ENCODE measurements at regions not wholly inside any gene's neighbourhood (a gene's known extent, or its start where the extent isn't known, plus 50 kb on each side); places are given as distances from the start of the nearest gene placed in this dataset.
A peak's percentile ranks its signal among the peaks of the same experiment; 100 is the strongest.
"Not testable (repeated sequence)": the region's sequence is repeated elsewhere in the genome, so short reads cannot be mapped to it uniquely, and the experiment has no call there.

GRCh38 chr4:31678356-31678755, 958.2 kb downstream of the PCDH7 start:
- DNase-seq: no peak

DNA sequence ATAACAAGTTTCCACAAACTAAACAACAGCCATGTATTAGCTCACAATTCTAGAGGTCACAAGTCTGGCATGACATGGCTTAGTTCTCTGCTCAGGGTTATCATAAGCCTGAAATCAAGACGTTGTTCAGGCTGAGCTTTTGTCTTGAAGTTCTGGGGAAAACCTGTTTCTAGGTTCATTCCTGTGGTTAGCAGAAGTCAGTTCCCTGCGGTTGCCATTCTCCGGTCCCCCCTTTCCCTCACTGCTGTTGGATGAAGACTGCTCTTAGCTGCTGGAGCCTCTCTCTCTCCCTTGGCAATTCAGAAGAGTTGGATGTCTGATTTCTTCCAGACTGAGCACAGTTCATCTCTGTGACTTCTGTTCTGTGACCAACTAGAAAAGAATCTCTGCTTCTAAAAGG, 962.6 kb downstream of the PCDH7 start:
- DNase-seq: no peak

DNA sequence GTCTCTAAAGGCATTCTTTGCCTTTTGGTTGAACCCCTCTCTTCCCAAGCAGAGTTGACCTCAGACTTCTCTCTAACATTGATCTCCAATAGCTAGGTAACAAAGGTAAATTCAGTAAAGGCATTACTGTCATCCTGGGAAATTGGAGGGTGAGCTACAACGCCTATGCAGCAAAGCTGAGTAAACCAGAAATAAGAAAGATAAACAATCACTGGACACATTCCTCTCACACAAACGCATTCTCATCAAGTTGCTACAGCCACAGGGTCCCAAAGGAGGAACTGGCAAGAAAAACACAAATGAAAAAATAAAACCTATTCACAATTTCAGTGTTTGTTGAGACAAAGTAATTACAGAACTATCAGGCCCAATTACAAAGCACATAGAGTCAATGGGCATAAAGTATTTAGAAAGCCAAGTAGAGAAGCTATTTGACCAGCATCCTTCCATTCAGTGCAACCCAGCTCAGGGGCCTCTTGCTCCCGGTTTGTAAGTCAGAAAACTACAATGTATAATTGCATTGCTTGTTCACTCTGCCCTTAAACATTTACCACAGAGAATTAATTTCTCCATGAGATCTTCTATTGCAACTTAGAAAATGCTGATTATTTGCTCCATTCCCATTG, 967.7 kb downstream of the PCDH7 start:
- DNase-seq: no peak

GRCh38 chr4:31692399-31692940, 972.3 kb downstream of the PCDH7 start:
- no peak for DNase-seq

DNA sequence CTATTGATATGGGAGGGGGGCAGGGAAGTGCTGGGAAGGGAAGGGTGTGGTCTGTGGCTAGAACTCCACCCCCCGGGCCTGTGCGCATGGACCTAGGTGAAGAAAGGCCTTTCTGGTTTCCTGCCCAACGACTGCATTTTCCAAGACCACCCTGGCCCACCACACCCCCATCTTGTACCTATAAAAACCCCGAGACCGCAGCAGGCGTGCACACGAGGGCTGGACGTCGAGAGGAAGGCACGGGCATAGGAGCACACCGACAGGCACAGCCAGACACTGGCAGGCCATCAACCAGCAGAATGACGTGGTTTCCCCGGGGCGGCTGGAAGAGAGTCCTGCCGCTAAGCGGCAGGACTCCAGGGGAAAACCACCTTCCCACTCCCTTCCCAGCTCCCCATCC, 981.1 kb downstream of the PCDH7 start:
- no peak for DNase-seq

- DNase-seq: no peak
These were observed 982.2 kb downstream of the PCDH7 start for GRCh38 chr4:31702326-31702725.

DNA sequence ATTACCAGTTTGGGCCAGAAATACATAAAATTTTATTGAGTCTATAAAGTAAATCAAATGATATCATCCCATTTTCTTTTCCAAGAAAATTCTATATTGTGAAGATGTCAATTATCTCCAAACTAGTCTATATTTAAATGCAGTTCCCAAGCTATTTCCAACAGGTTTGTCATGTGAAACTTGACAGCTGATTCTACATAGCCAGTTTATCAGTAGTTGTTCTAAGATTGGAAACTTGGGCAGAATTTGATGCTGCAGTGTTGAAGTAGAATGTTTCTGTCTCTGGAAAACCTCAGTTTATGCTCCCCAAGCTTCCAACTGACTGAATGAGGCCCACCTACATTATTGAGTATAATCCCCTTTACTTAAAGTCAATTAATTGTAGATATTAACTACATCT, 994.1 kb downstream of the PCDH7 start:
- DNase-seq: no peak

GRCh38 chr4:31715302-31715701, 995.1 kb downstream of the PCDH7 start:
- DNase-seq: no peak

- no peak for DNase-seq
These were observed 1006.9 kb downstream of the PCDH7 start for GRCh38 chr4:31727030-31727429.

DNA sequence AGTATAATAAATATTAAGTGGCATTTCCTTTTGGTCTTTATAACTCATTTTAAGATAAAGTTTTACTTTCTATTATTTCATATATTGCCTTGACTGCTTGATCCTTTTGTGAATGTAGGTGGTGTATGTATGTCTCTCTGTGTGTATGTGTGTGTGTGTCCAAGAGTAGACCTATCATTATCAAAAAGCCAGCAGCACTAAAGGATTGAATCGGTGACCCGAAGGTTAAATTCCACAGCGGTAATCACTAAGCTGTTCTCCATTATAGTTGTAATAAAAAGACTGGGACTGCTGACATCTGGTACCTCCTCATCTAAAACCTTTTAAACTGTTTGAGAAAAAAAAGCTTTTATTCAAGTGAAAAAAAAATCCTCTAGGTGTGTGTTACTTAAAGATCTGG, 1014.8 kb downstream of the PCDH7 start:
- no peak for DNase-seq

DNA sequence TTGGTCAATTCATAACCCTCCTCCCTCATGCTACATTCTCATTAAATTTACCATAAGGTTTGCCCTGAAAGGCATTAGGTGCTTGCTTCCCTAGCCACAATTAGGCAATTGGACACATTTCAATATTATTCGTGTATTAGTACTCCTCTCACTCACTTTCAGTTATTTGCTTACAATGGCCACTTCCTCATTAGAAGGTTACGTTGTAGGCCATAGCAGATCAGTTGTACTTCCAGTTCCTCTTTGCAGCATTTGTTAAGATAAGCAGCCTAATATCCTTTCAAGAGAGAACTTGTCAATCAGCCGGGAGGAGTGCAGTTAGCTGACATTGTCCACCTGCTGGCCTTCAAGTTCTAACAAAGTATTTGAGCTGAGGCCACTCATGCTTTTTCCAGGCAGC, 1017.2 kb downstream of the PCDH7 start:
- DNase-seq: no peak

GRCh38 chr4:31741326-31741725, 1021.2 kb downstream of the PCDH7 start:
- DNase-seq: no peak

GRCh38 chr4:31748382-31748781, 1028.2 kb downstream of the PCDH7 start:
- no peak for DNase-seq

GRCh38 chr4:31750581-31750980, 1030.4 kb downstream of the PCDH7 start:
- DNase-seq: not testable (repeated sequence)

- DNase-seq: no peak
These were observed 1035.6 kb downstream of the PCDH7 start for GRCh38 chr4:31755751-31756150.

GRCh38 chr4:31768756-31769155, 1048.6 kb downstream of the PCDH7 start:
- DNase-seq: no peak

- no peak for DNase-seq
These were observed 1063.1 kb downstream of the PCDH7 start for GRCh38 chr4:31783311-31783710.

GRCh38 chr4:31784558-31784957, 1064.4 kb downstream of the PCDH7 start:
- DNase-seq: no peak

DNA sequence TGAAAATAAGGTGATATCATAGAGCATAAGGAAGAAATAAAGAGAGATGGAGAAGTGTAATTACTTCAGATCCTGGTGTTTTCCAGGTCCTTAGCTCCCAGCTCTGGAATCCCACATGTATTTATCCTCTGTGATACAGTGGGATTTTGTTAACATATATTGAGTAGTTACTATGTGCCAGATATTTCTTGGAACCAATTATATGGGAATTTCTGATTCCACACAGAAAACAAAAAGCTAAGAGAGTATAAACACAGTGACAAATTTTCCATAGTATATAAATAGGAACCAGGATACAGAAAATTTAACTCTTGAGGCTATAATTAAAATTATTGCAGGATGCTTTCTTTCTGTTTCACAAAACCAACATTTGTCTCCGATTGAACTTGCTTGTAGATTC, 1067.5 kb downstream of the PCDH7 start:
- DNase-seq: no peak

DNA sequence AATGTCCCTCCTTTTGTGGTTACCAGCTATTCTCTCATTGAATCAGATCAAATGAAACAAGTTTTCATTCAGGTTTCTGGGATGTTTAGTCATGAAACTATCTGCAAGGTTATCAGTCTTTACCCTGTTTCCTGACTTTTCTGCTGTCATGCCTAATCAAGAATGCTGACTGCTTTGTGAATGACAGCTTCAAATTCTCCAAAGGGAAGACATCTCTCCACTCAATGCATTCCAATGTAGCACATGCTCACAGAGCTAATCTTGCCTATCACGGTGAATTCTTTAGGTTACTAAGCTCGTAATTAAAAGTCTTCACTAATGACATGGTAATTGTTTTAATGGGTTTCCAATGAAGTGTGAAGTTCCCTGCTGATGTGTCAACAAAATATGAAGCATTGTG, 1068.5 kb downstream of the PCDH7 start:
- no peak for DNase-seq

DNA sequence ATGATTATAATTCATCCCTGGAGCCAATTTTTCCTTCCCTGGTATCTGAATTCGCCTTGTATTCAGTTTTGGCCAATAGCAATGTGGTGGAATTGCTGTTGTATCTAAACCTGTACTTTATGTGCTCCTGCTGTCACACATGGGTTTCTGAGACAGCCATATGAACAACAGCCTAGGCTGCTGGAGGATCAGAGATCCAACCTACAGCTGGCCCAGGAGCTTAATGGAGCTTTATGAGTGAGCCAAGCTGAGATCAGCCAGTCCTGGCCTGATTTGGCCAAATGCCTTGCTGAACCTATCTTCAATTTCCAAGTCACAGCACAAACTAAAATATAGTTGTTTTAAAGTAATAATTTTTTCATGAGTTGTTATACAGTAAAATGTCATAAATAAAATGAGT, 1071.5 kb downstream of the PCDH7 start:
- DNase-seq: no peak

GRCh38 chr4:31793907-31794306, 1073.7 kb downstream of the PCDH7 start:
- peak in 1 of 2 experiments; percentile 1 for DNase-seq

DNA sequence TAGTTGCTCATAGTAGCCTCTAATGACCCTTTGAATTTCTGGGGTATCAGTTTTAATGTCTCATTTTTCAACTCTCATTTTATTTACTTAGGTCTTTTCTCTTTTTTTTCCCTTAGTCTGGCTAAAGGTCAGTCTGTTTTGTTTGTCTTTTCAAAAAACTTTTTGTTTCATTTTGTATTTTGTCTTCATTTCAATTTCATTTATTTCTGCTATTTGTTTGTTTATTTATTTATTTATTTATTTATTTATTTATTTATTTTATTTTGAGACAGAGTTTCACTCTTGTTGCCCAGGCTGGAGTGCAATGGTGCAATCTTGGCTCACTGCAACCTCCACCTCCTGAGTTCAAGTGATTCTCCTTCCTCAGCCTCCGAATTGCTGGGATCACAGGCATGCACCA, 1076.9 kb downstream of the PCDH7 start:
- not testable (repeated sequence) for DNase-seq

DNA sequence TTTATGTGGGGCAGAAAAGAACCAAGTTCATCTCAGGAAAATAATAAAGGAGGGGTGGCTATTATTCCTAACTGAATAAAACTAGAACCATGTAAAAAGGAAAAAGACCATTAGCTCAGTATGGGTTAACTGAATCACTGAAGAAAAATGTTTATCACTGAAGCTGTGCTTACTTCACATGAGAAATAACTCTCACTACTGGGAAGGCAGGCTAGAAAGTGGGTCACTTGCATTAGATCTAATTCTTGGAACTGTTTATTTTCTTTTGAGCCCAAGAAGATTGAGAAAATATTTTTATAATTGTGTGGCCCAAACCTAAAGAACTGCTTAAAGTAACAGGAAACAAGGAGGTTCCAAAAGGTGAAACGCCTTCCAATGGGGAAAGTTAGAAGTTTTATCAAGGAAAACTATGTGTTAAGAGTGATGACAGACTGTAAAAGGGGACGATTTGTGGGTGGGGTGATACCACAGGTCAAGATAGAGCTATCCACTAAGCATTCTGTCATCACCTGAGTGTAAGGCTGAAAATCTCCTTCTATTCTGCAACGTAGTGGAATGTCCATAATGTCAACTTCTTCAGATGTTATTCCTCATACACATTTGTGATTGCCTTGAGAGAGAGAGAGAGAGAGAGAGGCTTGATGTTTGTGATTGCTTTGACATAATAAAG, 1083.5 kb downstream of the PCDH7 start:
- no peak for DNase-seq

DNA sequence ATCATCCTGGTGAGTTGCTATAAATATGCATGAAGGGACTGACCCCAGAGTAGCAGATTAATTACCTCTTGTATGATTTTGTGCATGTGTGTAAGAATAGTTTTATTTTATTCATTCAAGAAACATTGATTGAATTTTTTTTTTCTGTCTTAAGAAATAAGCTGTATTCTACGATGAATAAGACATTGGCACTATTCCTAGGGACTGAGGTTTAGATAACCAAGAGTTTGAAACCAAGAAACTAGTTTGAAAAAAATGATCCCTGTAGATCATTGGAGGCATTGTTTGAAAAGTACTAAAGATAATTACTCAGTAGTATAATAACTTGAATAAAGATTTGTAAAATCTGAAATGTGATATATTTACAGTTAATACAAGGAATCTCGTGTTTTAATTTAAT, 1086.9 kb downstream of the PCDH7 start:
- DNase-seq: no peak
